ENCODE measurements at regions not wholly inside any gene's neighbourhood (a gene's known extent, or its start where the extent isn't known, plus 50 kb on each side); places are given as distances from the start of the nearest gene placed in this dataset.
"Not testable (repeated sequence)": the region's sequence is repeated elsewhere in the genome, so short reads cannot be mapped to it uniquely, and the experiment has no call there.

DNA sequence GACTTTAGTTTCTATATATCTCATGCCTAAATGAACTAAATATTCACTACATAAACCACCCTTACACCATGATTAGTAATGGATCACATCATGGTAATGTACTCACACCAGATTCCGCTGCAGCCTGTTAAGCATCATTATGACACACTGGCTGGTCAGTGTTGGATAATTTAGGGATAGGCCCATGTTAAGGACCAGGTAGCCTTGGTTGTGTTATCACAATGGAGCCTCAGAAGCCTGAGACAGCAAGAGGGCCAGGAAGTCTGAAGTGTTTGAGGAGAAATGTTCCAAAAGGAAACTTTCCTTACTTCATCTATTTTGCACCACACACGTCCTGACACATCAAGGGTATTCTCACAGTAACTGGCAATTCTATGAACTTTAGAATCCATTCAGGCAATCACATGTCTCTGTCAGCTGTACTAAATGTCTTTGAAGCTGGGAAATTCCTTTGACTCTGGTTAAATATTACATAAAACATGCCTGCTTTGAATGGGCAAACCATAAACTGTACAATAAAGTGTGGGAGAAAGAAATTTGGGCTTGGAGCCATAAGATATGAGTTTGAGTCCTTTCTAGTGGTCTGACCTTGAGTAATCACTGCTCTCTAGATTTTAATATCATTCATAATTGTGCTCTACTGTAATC, 105.3 kb upstream of the DPT start:
- Mint-ChIP-seq H3K9me3 (no peaks in the 10 kb centered on the region), H3K4me3 (no peak overlapping the region), H3K27me3 (no peaks in the 10 kb centered on the region), H3K27ac (no peak overlapping the region), H3K4me1 (ENCODE audit: low read depth) (peaks cover 5% of the 10 kb centered on the region), H3K36me3 (ENCODE audit: low read depth) (no peaks in the 10 kb centered on the region)
- intact Hi-C loops (cut with micrococcal nuclease), result no loop called here

GRCh38 chr1:168835176-168835575, 106.2 kb upstream of the DPT start:
- Mint-ChIP-seq H3K4me3 (no peak overlapping the region), H3K27ac (no peak overlapping the region), H3K4me1 (ENCODE audit: low read depth) (peaks cover 5% of the 10 kb centered on the region), H3K9me3 (no peaks in the 10 kb centered on the region), H3K27me3 (peaks cover 2% of the 10 kb centered on the region), H3K36me3 (ENCODE audit: low read depth) (no peaks in the 10 kb centered on the region)
- intact Hi-C loops (cut with micrococcal nuclease), result no loop called here

GRCh38 chr1:168835791-168836190, 106.8 kb upstream of the DPT start:
- H3K36me3 Mint-ChIP-seq (ENCODE audit: low read depth), result no peaks in the 10 kb centered on the region
- peaks cover 5% of the 10 kb centered on the region for H3K4me1 Mint-ChIP-seq (ENCODE audit: low read depth)
- intact Hi-C loops (cut with micrococcal nuclease), result no loop called here

DNA sequence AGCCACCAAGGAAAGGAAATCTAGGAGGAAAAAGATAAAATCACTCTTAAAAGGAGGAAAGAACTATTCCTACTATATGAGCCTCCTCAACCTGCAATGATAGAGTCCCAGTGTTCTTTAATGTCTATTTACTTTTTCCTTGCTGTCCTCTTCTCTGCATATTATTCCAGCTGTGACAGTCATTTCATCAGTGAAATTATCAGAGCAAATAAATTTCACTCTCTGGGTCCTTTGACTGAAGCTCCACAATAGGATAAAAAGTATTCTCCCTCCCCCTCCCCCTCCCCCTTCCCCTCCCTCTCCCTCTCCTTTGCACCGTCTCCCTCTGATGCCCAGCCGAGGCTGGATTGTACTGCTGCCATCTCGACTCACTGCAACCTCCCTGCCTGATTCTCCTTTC, 107.5 kb upstream of the DPT start:
- Mint-ChIP-seq H3K27me3 (peaks cover 2% of the 10 kb centered on the region), H3K27ac (no peak overlapping the region), H3K9me3 (no peaks in the 10 kb centered on the region), H3K4me1 (ENCODE audit: low read depth) (peaks cover 5% of the 10 kb centered on the region), H3K4me3 (no peak overlapping the region), H3K36me3 (ENCODE audit: low read depth) (no peaks in the 10 kb centered on the region)
- intact Hi-C loops (cut with micrococcal nuclease), result no loop called here

More at GRCh38 chr1:168835791-168836190, 106.8 kb upstream of the DPT start:
- Mint-ChIP-seq H3K9me3 (no peaks in the 10 kb centered on the region), H3K4me3 (no peak overlapping the region), H3K27me3 (peaks cover 2% of the 10 kb centered on the region), H3K27ac (no peak overlapping the region)

- intact Hi-C loops (cut with micrococcal nuclease); H3K36me3 Mint-ChIP-seq (ENCODE audit: low read depth); H3K27me3 Mint-ChIP-seq; H3K4me1 Mint-ChIP-seq (ENCODE audit: low read depth); H3K4me3 Mint-ChIP-seq; H3K27ac Mint-ChIP-seq; H3K9me3 Mint-ChIP-seq: not testable (repeated sequence)
Measured at GRCh38 chr1:168837230-168837629, 108.2 kb upstream of the DPT start.

DNA sequence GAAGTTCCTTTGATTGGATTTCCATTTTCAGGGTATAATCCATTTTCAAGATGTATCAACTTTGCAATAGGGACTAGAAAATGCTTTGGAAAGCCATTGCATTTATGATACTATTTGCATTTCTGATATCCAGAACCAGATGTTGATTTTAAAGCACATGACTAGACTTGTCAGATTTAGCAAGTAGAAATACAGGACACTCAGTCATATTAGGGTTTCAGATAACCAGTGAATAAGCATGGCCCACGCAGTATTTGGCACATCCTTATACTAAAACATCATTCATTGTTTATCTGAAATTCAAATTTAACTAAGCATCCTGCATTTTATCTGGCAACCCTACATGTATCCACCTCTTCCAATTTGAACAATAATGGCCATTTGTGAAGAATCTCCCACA, 113.3 kb upstream of the DPT start:
- no peaks in the 10 kb centered on the region for H3K4me1 Mint-ChIP-seq (ENCODE audit: low read depth)
- H3K27me3 Mint-ChIP-seq, result peaks cover 4% of the 10 kb centered on the region
- intact Hi-C loops (cut with micrococcal nuclease), result no loop called here
- H3K36me3 Mint-ChIP-seq (ENCODE audit: low read depth), result no peaks in the 10 kb centered on the region
- H3K4me3 Mint-ChIP-seq, result no peak overlapping the region
- H3K9me3 Mint-ChIP-seq, result no peaks in the 10 kb centered on the region
- no peak overlapping the region for H3K27ac Mint-ChIP-seq

GRCh38 chr1:168842916-168843315, 113.9 kb upstream of the DPT start:
- Mint-ChIP-seq H3K4me1 (ENCODE audit: low read depth) (no peaks in the 10 kb centered on the region), H3K9me3 (no peaks in the 10 kb centered on the region), H3K36me3 (ENCODE audit: low read depth) (no peaks in the 10 kb centered on the region), H3K4me3 (no peak overlapping the region), H3K27ac (no peak overlapping the region), H3K27me3 (peaks cover 4% of the 10 kb centered on the region)
- intact Hi-C loops (cut with micrococcal nuclease), result no loop called here

DNA sequence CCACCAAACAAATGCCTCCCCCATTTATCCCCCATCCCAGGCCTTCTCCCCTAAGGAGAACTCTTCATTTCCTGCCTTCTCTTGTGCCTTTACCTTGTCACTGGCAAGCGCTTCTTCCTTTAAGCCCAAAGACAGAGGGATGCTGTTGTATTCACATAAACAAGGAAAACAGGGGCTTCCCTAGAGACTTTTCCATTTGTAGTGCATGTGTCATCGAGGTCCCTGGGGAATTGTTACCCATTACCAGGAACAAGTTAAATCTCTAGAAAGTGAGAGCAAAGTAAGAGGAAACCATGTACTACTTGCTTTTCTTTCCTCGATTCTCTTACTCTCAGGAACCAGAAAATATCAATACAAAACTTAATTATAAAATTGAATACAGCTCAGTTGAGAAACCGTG, 114.4 kb upstream of the DPT start:
- Mint-ChIP-seq H3K9me3 (no peaks in the 10 kb centered on the region), H3K27me3 (peaks cover 4% of the 10 kb centered on the region), H3K27ac (no peak overlapping the region), H3K4me1 (ENCODE audit: low read depth) (no peaks in the 10 kb centered on the region), H3K36me3 (ENCODE audit: low read depth) (no peaks in the 10 kb centered on the region), H3K4me3 (no peak overlapping the region)
- intact Hi-C loops (cut with micrococcal nuclease), result no loop called here

DNA sequence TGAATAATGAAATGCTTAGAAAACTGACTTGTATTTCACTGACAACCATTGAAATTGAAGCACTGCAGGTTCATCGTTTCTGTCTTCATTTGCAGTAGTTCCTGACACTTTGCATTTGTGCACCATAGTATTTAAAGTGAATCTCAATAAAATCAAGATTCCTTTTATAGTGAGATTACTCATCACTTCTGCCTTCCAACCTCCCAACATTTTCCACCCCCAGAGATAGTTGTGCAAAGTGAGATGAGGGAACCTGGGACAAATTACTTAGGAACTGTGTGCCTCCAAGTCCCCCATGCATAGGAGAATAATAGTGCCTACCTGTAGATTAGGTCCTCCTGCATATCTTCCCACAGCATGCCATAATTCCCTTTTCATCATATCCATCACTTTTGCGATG, 114.9 kb upstream of the DPT start:
- Mint-ChIP-seq H3K4me3 (no peak overlapping the region), H3K4me1 (ENCODE audit: low read depth) (no peaks in the 10 kb centered on the region), H3K27ac (no peak overlapping the region), H3K27me3 (peaks cover 4% of the 10 kb centered on the region), H3K36me3 (ENCODE audit: low read depth) (no peaks in the 10 kb centered on the region), H3K9me3 (no peaks in the 10 kb centered on the region)
- intact Hi-C loops (cut with micrococcal nuclease), result no loop called here

- H3K36me3 Mint-ChIP-seq (ENCODE audit: low read depth), result no peaks in the 10 kb centered on the region
- H3K4me1 Mint-ChIP-seq (ENCODE audit: low read depth), result no peaks in the 10 kb centered on the region
- H3K27ac Mint-ChIP-seq, result no peak overlapping the region
Measured at GRCh38 chr1:168845140-168845539, 116.1 kb upstream of the DPT start.

GRCh38 chr1:168848051-168848450, 119.0 kb upstream of the DPT start:
- Mint-ChIP-seq H3K27me3 (peaks cover 2% of the 10 kb centered on the region), H3K36me3 (ENCODE audit: low read depth) (no peaks in the 10 kb centered on the region), H3K4me1 (ENCODE audit: low read depth) (no peaks in the 10 kb centered on the region), H3K27ac (no peak overlapping the region), H3K9me3 (no peaks in the 10 kb centered on the region), H3K4me3 (no peak overlapping the region)
- intact Hi-C loops (cut with micrococcal nuclease), result no loop called here

More at GRCh38 chr1:168845140-168845539, 116.1 kb upstream of the DPT start:
- intact Hi-C loops (cut with micrococcal nuclease), result no loop called here
- Mint-ChIP-seq H3K4me3 (no peak overlapping the region), H3K27me3 (peaks cover 2% of the 10 kb centered on the region), H3K9me3 (no peaks in the 10 kb centered on the region)

- Mint-ChIP-seq H3K9me3 (peaks cover 28% of the 10 kb centered on the region), H3K4me1 (ENCODE audit: low read depth) (no peaks in the 10 kb centered on the region), H3K27ac (no peak overlapping the region), H3K36me3 (ENCODE audit: low read depth) (no peaks in the 10 kb centered on the region), H3K4me3 (no peak overlapping the region), H3K27me3 (no peaks in the 10 kb centered on the region)
- intact Hi-C loops (cut with micrococcal nuclease), result no loop called here
Measured at GRCh38 chr1:168861421-168862004, 132.5 kb upstream of the DPT start.

- no peaks in the 10 kb centered on the region for H3K4me1 Mint-ChIP-seq (ENCODE audit: low read depth)
- intact Hi-C loops (cut with micrococcal nuclease), result no loop called here
- H3K27me3 Mint-ChIP-seq, result no peaks in the 10 kb centered on the region
- peaks cover 49% of the 10 kb centered on the region for H3K9me3 Mint-ChIP-seq
- no peak overlapping the region for H3K27ac Mint-ChIP-seq
- H3K4me3 Mint-ChIP-seq, result no peak overlapping the region
- H3K36me3 Mint-ChIP-seq (ENCODE audit: low read depth), result no peaks in the 10 kb centered on the region
Measured at GRCh38 chr1:168863772-168864171, 134.8 kb upstream of the DPT start.

- H3K4me3 Mint-ChIP-seq, result no peak overlapping the region
- H3K36me3 Mint-ChIP-seq (ENCODE audit: low read depth), result no peaks in the 10 kb centered on the region
- intact Hi-C loops (cut with micrococcal nuclease), result no loop called here
- peaks cover 47% of the 10 kb centered on the region for H3K9me3 Mint-ChIP-seq
- H3K4me1 Mint-ChIP-seq (ENCODE audit: low read depth), result no peaks in the 10 kb centered on the region
- H3K27ac Mint-ChIP-seq, result no peak overlapping the region
- no peaks in the 10 kb centered on the region for H3K27me3 Mint-ChIP-seq
Measured at GRCh38 chr1:168864266-168864665, 135.3 kb upstream of the DPT start.
